ENCODE measurements at regions not wholly inside any gene's neighbourhood (a gene's known extent, or its start where the extent isn't known, plus 50 kb on each side); places are given as distances from the start of the nearest gene placed in this dataset.
A peak's percentile ranks its signal among the peaks of the same experiment; 100 is the strongest.
"Not testable (repeated sequence)": the region's sequence is repeated elsewhere in the genome, so short reads cannot be mapped to it uniquely, and the experiment has no call there.

DNA sequence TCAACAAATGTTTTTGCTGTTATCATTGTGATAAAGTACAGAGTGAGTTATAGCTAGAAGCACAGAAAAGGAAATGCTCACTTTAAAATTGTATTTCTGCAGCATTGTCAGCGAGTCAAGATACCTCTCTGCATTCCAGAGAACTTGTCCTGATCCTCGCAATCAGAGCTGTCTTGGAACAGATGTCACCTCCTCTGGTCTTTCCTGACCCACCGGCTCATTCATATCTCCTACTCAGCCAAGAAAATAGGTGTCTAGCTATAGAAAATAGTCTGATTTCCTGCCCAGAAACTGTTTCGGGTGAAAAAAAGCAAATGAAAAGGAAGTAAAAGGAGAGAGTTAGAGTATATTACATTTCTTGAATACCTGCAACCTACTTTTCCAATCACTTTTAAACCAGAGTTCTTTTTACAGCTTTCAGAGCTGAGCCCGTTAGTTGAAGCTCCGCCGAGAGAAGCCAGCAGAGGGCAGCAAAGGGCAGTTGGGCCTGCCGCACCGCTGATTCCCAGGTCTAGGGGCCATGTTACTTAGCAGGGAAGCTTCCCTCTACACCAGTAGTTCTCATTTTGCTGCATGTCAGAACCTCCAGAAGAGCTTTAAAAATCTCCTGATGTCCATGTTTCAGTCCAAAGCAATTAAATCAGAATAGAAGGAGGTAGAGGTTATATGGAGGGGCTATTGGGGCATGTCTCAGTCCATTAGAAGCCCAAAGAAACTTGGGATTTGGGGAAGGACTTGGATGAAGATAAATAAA, 185.7 kb upstream of the THRB start:
- H3K27ac Mint-ChIP-seq = no peak overlapping the region
- peaks cover 4% of the 10 kb centered on the region for H3K4me1 Mint-ChIP-seq
- no peak overlapping the region for H3K4me3 Mint-ChIP-seq
- peaks cover 11% of the 10 kb centered on the region for H3K27me3 Mint-ChIP-seq
- no peaks in the 10 kb centered on the region for H3K36me3 Mint-ChIP-seq (ENCODE audit: low read depth)
- no peaks in the 10 kb centered on the region for H3K9me3 Mint-ChIP-seq
- ATAC-seq (replicated peaks) = no peak

DNA sequence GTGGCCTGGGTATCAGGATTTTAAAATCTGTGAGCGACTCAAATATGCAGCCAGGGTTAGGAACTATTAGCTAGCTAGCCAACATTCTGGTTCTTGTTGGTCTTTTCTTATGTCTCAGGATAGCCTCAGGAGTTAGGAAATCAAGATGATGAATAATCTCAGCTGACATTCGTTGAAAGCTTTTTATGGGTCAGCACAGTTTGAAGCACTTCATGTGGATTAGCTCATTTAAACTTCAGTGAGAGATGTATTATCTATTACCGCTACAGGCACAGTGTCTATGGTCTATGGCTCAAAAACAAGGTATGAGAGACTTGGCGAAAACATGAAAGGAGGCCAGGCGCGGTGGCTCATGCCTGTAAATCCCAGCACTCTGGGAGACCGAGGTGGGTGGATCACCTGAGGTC, 187.5 kb upstream of the THRB start:
- ATAC-seq (replicated peaks) = no peak
- H3K27me3 Mint-ChIP-seq = peaks cover 11% of the 10 kb centered on the region
- H3K4me3 Mint-ChIP-seq = no peak overlapping the region
- H3K36me3 Mint-ChIP-seq (ENCODE audit: low read depth) = no peaks in the 10 kb centered on the region
- no peak overlapping the region for H3K27ac Mint-ChIP-seq
- peaks cover 4% of the 10 kb centered on the region for H3K4me1 Mint-ChIP-seq
- H3K9me3 Mint-ChIP-seq = no peaks in the 10 kb centered on the region

DNA sequence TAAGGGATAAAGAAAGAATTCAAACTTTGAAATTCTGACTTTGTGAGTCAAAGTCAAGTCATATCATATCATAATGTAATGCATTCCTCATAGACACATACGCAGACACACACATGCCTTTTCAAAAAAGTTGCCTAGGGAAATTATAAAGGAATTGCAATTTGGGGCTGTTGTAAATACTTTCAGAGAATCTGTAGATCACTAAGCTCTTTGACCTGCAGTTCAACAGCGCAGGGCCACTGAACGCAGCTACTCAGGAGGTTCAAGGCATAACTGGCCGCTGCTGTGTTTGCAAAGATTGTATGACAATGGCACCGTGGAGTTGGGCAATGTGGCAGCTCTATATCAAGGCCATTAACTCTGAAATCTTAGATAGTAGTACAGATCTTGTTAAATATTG, 188.4 kb upstream of the THRB start:
- Mint-ChIP-seq H3K4me1 (peaks cover 4% of the 10 kb centered on the region), H3K9me3 (no peaks in the 10 kb centered on the region), H3K36me3 (ENCODE audit: low read depth) (no peaks in the 10 kb centered on the region), H3K27me3 (peaks cover 11% of the 10 kb centered on the region), H3K27ac (no peak overlapping the region), H3K4me3 (no peak overlapping the region)
- ATAC-seq (replicated peaks) = no peak

DNA sequence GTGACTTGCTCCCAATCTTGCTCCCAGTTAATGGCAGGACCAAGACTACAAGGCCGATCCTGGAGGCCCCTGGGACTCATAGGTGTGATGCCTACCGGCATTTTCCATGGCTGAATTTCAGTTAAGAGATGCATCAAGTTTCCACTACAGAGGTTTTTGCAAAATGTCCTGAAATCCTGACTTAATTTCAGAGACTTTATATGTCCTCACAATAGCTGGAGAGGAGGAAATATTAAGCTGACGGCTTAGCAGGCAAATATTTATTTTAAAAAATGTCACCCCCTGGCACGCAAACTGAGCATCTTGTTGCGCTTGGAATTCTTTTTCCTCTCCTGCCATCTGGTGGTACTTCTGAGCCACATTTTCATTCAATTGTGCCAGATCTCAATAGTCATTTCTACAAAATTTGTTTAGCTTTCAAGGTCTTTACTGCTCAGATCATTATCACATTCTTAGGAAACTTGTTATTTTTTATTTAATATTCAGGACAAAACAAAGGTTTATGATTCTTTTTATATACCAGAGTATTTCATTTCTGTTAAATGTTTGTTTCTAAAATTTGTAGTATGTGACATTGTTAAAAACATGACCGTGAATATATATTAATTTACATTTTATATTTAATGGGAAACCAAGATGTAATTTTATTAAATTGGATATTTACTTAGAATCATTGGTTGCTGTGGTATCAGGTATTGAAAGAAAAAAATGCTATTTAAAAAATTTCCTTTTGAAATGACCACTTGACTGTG, 189.2 kb upstream of the THRB start:
- Mint-ChIP-seq H3K36me3 (ENCODE audit: low read depth) (no peaks in the 10 kb centered on the region), H3K9me3 (no peaks in the 10 kb centered on the region), H3K4me3 (no peak overlapping the region), H3K27ac (no peak overlapping the region), H3K27me3 (peaks cover 10% of the 10 kb centered on the region), H3K4me1 (no peaks in the 10 kb centered on the region)
- no peak for ATAC-seq (replicated peaks)

DNA sequence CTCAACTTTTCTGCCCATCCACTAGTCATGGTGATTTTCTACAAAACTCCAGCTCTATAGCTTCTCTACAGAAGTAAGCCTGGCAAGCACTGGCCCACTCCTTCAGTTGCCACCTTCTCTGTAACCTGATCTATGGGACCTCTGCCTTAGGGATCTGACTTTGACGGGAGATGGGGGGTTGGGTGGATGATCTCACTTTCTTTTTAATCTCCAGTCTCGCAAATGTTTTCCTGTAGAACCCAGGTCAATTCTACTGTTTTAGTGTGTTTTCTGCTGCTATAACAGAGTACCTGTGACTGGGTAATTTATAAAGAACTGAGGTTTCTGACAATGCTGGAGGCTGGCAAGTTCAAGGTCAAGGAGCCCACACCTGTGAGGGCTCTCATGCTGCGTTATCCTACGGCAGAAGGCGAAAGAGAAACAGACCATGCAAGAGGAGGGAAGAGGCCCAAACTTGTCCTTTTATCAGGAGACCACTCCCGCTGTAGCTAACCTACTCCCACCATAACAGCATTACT, 189.9 kb upstream of the THRB start:
- H3K9me3 Mint-ChIP-seq = no peaks in the 10 kb centered on the region
- no peak overlapping the region for H3K4me3 Mint-ChIP-seq
- ATAC-seq (replicated peaks) = no peak
- H3K36me3 Mint-ChIP-seq (ENCODE audit: low read depth) = no peaks in the 10 kb centered on the region
- peaks cover 10% of the 10 kb centered on the region for H3K27me3 Mint-ChIP-seq
- H3K4me1 Mint-ChIP-seq = no peaks in the 10 kb centered on the region
- no peak overlapping the region for H3K27ac Mint-ChIP-seq

DNA sequence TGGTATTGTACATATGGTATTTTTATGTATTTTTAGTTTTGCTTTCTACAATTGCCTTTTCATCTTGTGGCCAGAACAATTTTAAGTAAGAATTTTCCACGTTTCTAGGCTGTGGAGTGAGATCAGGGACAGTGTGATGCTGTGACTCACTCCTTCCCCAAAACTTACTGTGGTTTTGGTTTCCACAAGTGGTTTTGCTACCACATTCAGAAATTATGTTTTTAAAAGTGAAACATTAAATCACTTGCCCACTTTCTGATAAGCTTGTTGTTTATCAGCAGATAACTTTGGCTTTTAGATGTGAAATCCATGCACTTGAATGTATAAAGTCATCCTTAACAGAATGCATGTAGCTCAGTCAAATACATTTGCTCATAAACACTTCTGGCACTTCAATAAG, 192.2 kb upstream of the THRB start:
- Mint-ChIP-seq H3K4me1 (no peaks in the 10 kb centered on the region), H3K36me3 (ENCODE audit: low read depth) (no peaks in the 10 kb centered on the region)
- ATAC-seq (replicated peaks) = peak; percentile 80

DNA sequence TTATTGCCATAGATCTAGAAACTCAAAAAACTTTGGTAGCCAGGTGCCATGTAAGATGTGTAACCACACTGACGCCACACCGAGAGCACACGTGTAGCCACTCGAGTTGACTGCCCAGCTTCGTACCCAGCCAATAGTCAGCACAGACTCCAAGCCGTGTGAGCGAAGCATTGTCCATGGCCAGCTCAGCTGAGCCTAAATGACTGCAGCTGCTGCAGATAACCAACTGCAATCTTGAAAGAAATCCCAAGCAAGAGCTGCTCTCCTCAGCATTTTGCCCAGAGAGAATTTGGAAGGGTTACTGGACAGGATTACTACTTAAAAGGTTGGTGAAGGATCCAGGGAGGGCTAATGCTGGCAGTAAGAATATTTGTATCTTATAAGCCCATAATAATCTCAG, 193.0 kb upstream of the THRB start:
- no peak overlapping the region for H3K4me3 Mint-ChIP-seq
- H3K9me3 Mint-ChIP-seq = no peaks in the 10 kb centered on the region
- no peaks in the 10 kb centered on the region for H3K4me1 Mint-ChIP-seq
- H3K27me3 Mint-ChIP-seq = peaks cover 3% of the 10 kb centered on the region
- no peak overlapping the region for H3K27ac Mint-ChIP-seq
- ATAC-seq (replicated peaks) = no peak
- no peaks in the 10 kb centered on the region for H3K36me3 Mint-ChIP-seq (ENCODE audit: low read depth)

More for the DNA sequence above, 192.2 kb upstream of the THRB start:
- no peaks in the 10 kb centered on the region for H3K9me3 Mint-ChIP-seq
- H3K27me3 Mint-ChIP-seq = peaks cover 3% of the 10 kb centered on the region
- H3K4me3 Mint-ChIP-seq = no peak overlapping the region
- no peak overlapping the region for H3K27ac Mint-ChIP-seq

DNA sequence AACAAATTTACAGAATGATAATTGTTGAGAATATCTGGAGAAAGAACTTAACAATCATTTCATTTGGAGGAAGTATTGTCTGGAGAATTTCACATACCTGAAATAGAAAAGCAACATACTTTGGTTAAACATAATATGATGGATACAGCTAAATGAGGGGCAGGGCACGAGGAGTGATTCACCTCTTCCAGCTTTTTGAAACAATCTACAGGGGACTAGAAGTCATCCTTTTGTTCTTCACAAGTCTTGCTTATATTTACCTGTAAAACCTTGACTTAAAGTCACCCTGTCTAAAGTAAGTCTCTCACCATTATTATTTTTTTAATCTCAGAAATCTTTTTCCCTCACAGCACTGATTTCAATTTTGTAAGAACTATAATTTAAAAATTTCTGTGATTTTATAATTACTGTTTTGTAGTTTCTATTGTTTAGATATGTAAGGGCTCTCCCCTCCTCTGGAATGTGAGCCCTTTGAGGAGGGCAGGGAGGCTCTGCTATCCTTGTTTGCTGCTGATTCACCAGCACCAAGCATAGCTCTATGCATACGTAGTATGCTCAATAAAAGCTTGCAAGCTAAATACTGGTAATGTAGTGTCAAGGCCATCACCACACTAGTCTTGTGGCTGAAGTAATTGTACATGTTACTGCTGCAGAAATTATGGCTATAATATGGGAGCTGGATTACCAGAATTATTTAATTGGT, 193.9 kb upstream of the THRB start:
- Mint-ChIP-seq H3K9me3 (no peaks in the 10 kb centered on the region), H3K4me1 (no peaks in the 10 kb centered on the region), H3K4me3 (no peak overlapping the region), H3K36me3 (ENCODE audit: low read depth) (no peaks in the 10 kb centered on the region), H3K27ac (no peak overlapping the region), H3K27me3 (peaks cover 3% of the 10 kb centered on the region)
- ATAC-seq (replicated peaks) = no peak

DNA sequence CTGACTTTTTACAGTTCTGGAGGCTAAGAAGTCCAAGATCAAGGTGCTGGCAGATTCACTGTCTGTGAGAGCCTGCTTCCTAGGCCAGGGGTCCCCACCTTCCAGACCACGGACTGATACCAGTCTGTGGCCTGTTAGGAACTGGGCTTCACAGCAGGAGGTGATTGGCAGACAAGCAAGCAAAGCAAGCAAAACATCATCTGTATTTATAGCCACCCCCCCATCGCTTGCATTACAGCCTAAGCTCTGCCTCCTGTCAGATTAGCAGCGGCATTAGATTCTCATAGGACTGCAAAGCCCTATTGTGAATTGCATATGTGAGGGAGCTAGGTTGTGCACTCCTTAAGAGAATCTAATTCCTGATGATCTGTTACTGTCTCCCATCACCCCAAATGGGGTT, 194.7 kb upstream of the THRB start:
- peaks cover 3% of the 10 kb centered on the region for H3K27me3 Mint-ChIP-seq
- no peak overlapping the region for H3K4me3 Mint-ChIP-seq
- no peak overlapping the region for H3K27ac Mint-ChIP-seq
- ATAC-seq (replicated peaks) = no peak
- no peaks in the 10 kb centered on the region for H3K36me3 Mint-ChIP-seq (ENCODE audit: low read depth)
- no peaks in the 10 kb centered on the region for H3K9me3 Mint-ChIP-seq
- no peaks in the 10 kb centered on the region for H3K4me1 Mint-ChIP-seq

DNA sequence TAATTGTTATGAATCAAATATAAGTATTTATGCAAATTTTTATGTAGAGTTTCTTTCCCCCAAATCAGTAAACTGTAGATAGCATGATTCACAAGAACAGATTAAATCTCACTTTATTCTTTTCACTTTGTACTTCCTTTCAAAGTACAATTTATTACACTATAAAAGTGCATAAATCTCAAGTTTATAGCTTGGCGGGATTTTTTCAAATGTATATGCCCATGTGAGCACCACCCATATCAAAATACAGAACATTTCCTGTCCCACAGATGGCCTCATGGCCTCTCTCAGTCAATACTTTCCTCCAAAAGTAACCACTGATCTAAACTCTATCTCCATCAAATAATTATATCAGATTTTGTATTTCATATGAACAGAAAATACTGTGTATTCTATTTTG, 196.1 kb upstream of the THRB start:
- H3K4me1 Mint-ChIP-seq = no peaks in the 10 kb centered on the region

DNA sequence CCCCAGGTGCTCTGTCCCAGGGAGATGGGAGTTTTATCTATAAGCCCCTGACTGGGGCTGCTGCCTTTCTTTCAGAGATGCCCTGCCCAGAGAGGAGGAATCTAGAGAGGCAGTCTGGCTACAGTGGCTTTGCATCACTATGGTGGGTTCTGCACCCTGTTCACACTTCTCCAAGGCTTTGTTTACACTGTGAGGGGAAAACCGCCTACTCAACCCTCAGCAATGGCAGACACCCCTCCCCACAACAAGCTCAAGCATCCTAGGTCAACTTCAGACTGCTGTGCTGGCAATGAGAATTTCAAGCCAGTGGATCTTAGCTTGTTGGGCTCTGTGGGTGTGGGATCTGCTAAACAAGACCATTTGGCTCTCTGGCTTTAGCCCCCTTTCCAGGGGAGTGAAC, 204.4 kb upstream of the THRB start:
- H3K36me3 Mint-ChIP-seq (ENCODE audit: low read depth); H3K4me1 Mint-ChIP-seq; H3K27ac Mint-ChIP-seq; ATAC-seq (replicated peaks); H3K27me3 Mint-ChIP-seq; H3K4me3 Mint-ChIP-seq: not testable (repeated sequence)
- peaks cover 19% of the 10 kb centered on the region for H3K9me3 Mint-ChIP-seq

More for the DNA sequence above, 196.1 kb upstream of the THRB start:
- H3K4me3 Mint-ChIP-seq = no peak overlapping the region
- no peaks in the 10 kb centered on the region for H3K9me3 Mint-ChIP-seq
- H3K27ac Mint-ChIP-seq = no peak overlapping the region
- no peak for ATAC-seq (replicated peaks)
- H3K27me3 Mint-ChIP-seq = peaks cover 3% of the 10 kb centered on the region
- H3K36me3 Mint-ChIP-seq (ENCODE audit: low read depth) = no peaks in the 10 kb centered on the region

DNA sequence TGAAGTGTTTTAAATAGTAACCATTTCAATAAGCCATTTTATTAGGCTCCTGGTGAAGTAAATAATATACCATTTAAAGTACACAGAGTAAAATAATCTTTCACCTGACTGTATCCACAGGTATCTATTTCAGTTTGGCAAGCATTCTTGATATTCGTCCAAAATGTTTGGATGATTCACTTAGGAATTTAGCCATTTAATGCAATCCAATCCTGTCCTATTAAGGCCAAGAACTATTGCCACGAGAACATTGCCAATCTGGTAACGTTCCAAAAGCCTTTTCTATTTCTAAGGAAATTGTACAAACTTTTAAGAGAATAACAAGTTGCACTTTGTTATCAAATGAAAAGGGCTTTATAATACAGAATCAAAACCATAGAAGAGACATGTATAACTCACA, 209.8 kb upstream of the THRB start:
- no peaks in the 10 kb centered on the region for H3K4me1 Mint-ChIP-seq
- H3K9me3 Mint-ChIP-seq = peaks cover 11% of the 10 kb centered on the region
- H3K4me3 Mint-ChIP-seq = no peak overlapping the region
- peaks cover 8% of the 10 kb centered on the region for H3K27me3 Mint-ChIP-seq
- no peak overlapping the region for H3K27ac Mint-ChIP-seq
- H3K36me3 Mint-ChIP-seq (ENCODE audit: low read depth) = no peaks in the 10 kb centered on the region
- ATAC-seq (replicated peaks) = no peak

DNA sequence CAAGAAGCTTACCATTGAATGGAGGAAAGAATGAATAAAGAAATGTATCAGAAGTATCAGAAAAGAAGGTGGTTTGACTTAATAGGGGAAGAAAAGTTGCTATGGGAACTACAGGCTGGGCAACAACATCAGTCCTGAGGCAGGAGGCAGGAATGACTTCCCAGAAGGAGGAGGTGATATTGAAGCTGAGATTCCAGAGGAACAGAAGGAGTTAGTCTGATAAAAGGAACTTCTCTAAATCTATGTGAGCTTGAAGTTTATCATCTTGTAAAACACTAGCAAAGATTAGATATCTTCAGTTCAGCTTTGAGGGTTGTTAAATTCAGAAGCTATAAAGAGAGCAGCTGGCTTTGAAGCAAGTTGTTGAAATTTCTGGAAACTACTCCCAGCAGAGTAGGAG, 213.3 kb upstream of the THRB start:
- Mint-ChIP-seq H3K27me3 (peaks cover 8% of the 10 kb centered on the region), H3K27ac (no peak overlapping the region), H3K4me1 (no peaks in the 10 kb centered on the region), H3K4me3 (no peak overlapping the region), H3K9me3 (peaks cover 10% of the 10 kb centered on the region), H3K36me3 (ENCODE audit: low read depth) (no peaks in the 10 kb centered on the region)
- ATAC-seq (replicated peaks) = no peak

DNA sequence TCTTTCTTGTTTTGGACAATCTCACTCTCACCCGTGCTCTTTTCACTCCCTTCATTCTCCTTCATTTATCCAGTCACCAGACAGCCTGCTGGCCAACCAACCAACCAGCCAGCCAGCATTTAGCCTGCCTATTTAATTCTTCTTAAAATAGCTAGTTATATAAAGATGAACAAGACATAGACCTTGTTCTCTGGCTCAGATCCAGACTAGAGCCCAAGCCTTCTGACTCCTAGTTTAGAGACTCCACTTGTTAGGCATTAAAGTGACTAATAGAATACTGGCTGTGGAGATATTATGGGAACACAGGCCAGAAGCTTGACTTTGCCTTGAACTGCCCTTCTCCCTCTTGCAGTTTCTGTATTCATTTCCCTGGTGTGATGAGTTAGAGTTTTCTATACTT, 215.3 kb upstream of the THRB start:
- H3K27ac Mint-ChIP-seq = no peak overlapping the region
- H3K9me3 Mint-ChIP-seq = peaks cover 10% of the 10 kb centered on the region
- no peak overlapping the region for H3K4me3 Mint-ChIP-seq
- no peak for ATAC-seq (replicated peaks)
- no peaks in the 10 kb centered on the region for H3K36me3 Mint-ChIP-seq (ENCODE audit: low read depth)
- peaks cover 5% of the 10 kb centered on the region for H3K27me3 Mint-ChIP-seq
- no peaks in the 10 kb centered on the region for H3K4me1 Mint-ChIP-seq

DNA sequence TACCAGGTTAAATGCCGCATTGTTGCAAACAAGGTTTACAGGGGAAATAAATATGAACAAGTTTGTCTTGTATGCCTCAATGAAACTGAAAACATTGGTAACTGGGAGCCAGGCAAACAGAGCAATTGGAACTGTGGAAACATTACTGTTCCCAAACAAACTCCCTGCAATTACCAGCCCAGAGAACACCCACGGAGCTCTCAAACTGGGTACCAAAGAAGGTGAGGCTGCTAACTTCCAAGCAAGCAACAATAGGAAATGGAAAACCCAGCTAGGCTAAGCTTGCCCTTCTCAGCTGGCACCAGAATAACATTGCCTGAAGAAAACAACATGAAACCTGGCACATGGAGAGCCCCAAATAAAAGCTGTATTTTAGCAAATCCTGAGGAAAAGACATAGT, 218.9 kb upstream of the THRB start:
- no peak for ATAC-seq (replicated peaks)
- Mint-ChIP-seq H3K36me3 (ENCODE audit: low read depth) (no peaks in the 10 kb centered on the region), H3K27me3 (peaks cover under 1% of the 10 kb centered on the region), H3K9me3 (peaks cover 5% of the 10 kb centered on the region), H3K27ac (no peak overlapping the region), H3K4me1 (no peaks in the 10 kb centered on the region), H3K4me3 (no peak overlapping the region)

Measured in activated T-helper 17 cell treated with anti-CD3 and anti-CD28 coated beads, Interleukin-2, amount 50 U/mL, for 72 hours (primary cell).